Gastroesophageal sphincter (tissue), 4 donors: ENCODE measurements at regions not wholly inside any gene's neighbourhood (a gene's known extent, or its start where the extent isn't known, plus 50 kb on each side); places are given as distances from the start of the nearest gene placed in this dataset.

Source experiments
- ATAC-seq: fragments of 150-250 bp; one replicate; pipeline ENCODE4 v1.9.1; 2016; ENCODE audit warnings: mild to moderate bottlenecking, moderate library complexity
- H3K27ac ChIP-seq, 4 donors: fragments of 200-600 bp; sonication (generic) in 3 of 4; 1 replicate in 3 of 4; 2 replicates in 1 of 4; pipeline ENCODE4 v1.5.1; 2016 to 2019
- H3K27me3 ChIP-seq: fragments of 200-600 bp; sonication (generic); one replicate; pipeline ENCODE4 v1.5.1; 2019
- H3K36me3 ChIP-seq, 2 donors: fragments of 200-600 bp; sonication (generic); one replicate each; pipeline ENCODE4 v1.5.1; 2019; ENCODE audit warnings: control low read depth in 1 of 2
- H3K4me1 ChIP-seq, 3 donors: fragments of 200-600 bp; sonication (generic); 1 replicate in 2 of 3; 2 replicates in 1 of 3; pipeline ENCODE4 v1.5.1; 2016 to 2019; ENCODE audit warnings: control low read depth in 2 of 3
- H3K4me3 ChIP-seq, 2 donors: fragments of 200-600 bp; sonication (generic); one replicate each; pipeline ENCODE4 v1.5.1; 2019; ENCODE audit warnings: mild to moderate bottlenecking in 1 of 2, moderate library complexity in 1 of 2
- H3K9me3 ChIP-seq, 3 donors: fragments of 200-600 bp; sonication (generic); one replicate each; pipeline ENCODE4 v1.5.1; 2017 to 2019; ENCODE audit warnings: control low read depth in 2 of 3
- CTCF ChIP-seq, 4 experiments: fragments of 200-600 bp in 2 of 4; fragments of 450-650 bp in 2 of 4; sonication (generic) in 1 of 4; IDR thresholded peaks; one replicate each; pipeline ENCODE4 v1.5.1; 2017 to 2019; ENCODE audit warnings: antibody characterized with exemption in 4 of 4, mild to moderate bottlenecking in 2 of 4, moderate library complexity in 2 of 4
- EP300 ChIP-seq: sonication (generic); formaldehyde crosslinking; IDR thresholded peaks from one replicate; pipeline ENCODE4 v1.6.1; 2017; ENCODE audit warnings: antibody characterized with exemption, mild to moderate bottlenecking
- POLR2A ChIP-seq, 2 donors: fragments of 450-650 bp; IDR thresholded peaks; one replicate each; pipeline ENCODE4 v1.6.1; 2017; ENCODE audit warnings: antibody characterized with exemption in 2 of 2, mild to moderate bottlenecking in 2 of 2, moderate library complexity in 1 of 2
- POLR2AphosphoS5 ChIP-seq: sonication (generic); formaldehyde crosslinking; IDR thresholded peaks from one replicate; pipeline ENCODE4 v1.6.1; 2017; ENCODE audit warnings: antibody characterized with exemption
- WGBS, 2 donors: methylation state at CpG; one replicate each; pipeline ENCODE4 v1.1.5; 2018; ENCODE audit warnings: low coverage in 1 of 2; 5-methylcytosine and 5-hydroxymethylcytosine counted together

GRCh38 chr9:34797367-34797766 lies 87.4 kb upstream of the CCL21 start:
- TF ChIP-seq POLR2A (IDR thresholded peaks at IDR 0.05) (no peak), POLR2AphosphoS5 (no peak), EP300 (no peak), CTCF (IDR thresholded peaks at IDR 0.05) (no peak)
- no peak for ATAC-seq
- Histone ChIP-seq H3K27ac (no peak overlapping the region), H3K4me1 (no peaks in the 10 kb centered on the region), H3K4me3 (no peak overlapping the region), H3K36me3 (no peaks in the 10 kb centered on the region), H3K27me3 (peaks cover 30% of the 10 kb centered on the region), H3K9me3 (no peaks in the 10 kb centered on the region)
- 68 to 82% methylated on average over 8 to 9 of the region's 14 CpGs for WGBS, 2 donors

- Histone ChIP-seq H3K4me1 (no peaks in the 10 kb centered on the region), H3K9me3 (no peaks in the 10 kb centered on the region), H3K27me3 (peaks cover 34% of the 10 kb centered on the region), H3K36me3 (no peaks in the 10 kb centered on the region), H3K4me3 (no peak overlapping the region), H3K27ac (no peak overlapping the region)
- WGBS, 2 donors: 7 to 29% methylated on average over 2 to 5 of the region's 7 CpGs
- TF ChIP-seq EP300: no peak
- no peak for TF ChIP-seq POLR2AphosphoS5
- TF ChIP-seq POLR2A (IDR thresholded peaks at IDR 0.05): no peak
- ATAC-seq: no peak
These were observed 87.0 kb upstream of the CCL21 start for GRCh38 chr9:34796924-34797323.

- no peak for ATAC-seq
- WGBS, 2 donors: 58 to 59% methylated on average over 2 of the region's 2 CpGs
- no peaks in the 10 kb centered on the region for H3K4me1 ChIP-seq
These were observed 83.5 kb upstream of the CCL21 start for GRCh38 chr9:34793428-34793827.

GRCh38 chr9:34783951-34784487 lies 74.1 kb upstream of the CCL21 start:
- TF ChIP-seq CTCF (IDR thresholded peaks at IDR 0.05): no peak
- TF ChIP-seq EP300: no peak
- no peak for TF ChIP-seq POLR2A (IDR thresholded peaks at IDR 0.05)
- no peak for TF ChIP-seq POLR2AphosphoS5
- ATAC-seq: no peak
- H3K4me1 ChIP-seq: no peaks in the 10 kb centered on the region

More at GRCh38 chr9:34793428-34793827, 83.5 kb upstream of the CCL21 start:
- Histone ChIP-seq H3K9me3 (no peaks in the 10 kb centered on the region), H3K36me3 (no peaks in the 10 kb centered on the region), H3K27me3 (peaks cover 38% of the 10 kb centered on the region), H3K27ac (no peak overlapping the region), H3K4me3 (no peak overlapping the region)
- no peak for TF ChIP-seq CTCF (IDR thresholded peaks at IDR 0.05)
- TF ChIP-seq POLR2A (IDR thresholded peaks at IDR 0.05): no peak
- no peak for TF ChIP-seq EP300
- TF ChIP-seq POLR2AphosphoS5: no peak

GRCh38 chr9:34782372-34782771 lies 72.4 kb upstream of the CCL21 start:
- no peaks in the 10 kb centered on the region for H3K4me1 ChIP-seq
- WGBS, 2 donors: 95 to 100% methylated on average over 2 of the region's 2 CpGs
- no peak for TF ChIP-seq EP300
- no peak for TF ChIP-seq POLR2AphosphoS5
- TF ChIP-seq CTCF (IDR thresholded peaks at IDR 0.05): no peak
- TF ChIP-seq POLR2A (IDR thresholded peaks at IDR 0.05): no peak
- peaks cover 6% of the 10 kb centered on the region for H3K27me3 ChIP-seq
- H3K9me3 ChIP-seq: no peaks in the 10 kb centered on the region
- H3K36me3 ChIP-seq: no peaks in the 10 kb centered on the region
- H3K4me3 ChIP-seq: no peak overlapping the region
- ATAC-seq: no peak
- H3K27ac ChIP-seq: no peak overlapping the region

More at GRCh38 chr9:34783951-34784487, 74.1 kb upstream of the CCL21 start:
- H3K9me3 ChIP-seq: no peaks in the 10 kb centered on the region
- H3K27ac ChIP-seq: no peak overlapping the region
- H3K4me3 ChIP-seq: no peak overlapping the region
- 55 to 78% methylated on average over 4 of the region's 4 CpGs for WGBS, 2 donors
- peaks cover 13% of the 10 kb centered on the region for H3K27me3 ChIP-seq
- no peaks in the 10 kb centered on the region for H3K36me3 ChIP-seq
